H9 (cell line): ENCODE measurements at regions not wholly inside any gene's neighbourhood (a gene's known extent, or its start where the extent isn't known, plus 50 kb on each side); places are given as distances from the start of the nearest gene placed in this dataset.

Experiments
- DNase-seq: peaks from one replicate; pipeline ENCODE4 v3.0.0-alpha.2; 2017
- H2AFZ ChIP-seq: one replicate; pipeline ENCODE4 v1.6.1; 2013; ENCODE audit warnings: mild to moderate bottlenecking, low read length, control low read depth, moderate library complexity
- H2AK5ac ChIP-seq: 2 replicates; pipeline ENCODE4 v1.6.1; 2013; ENCODE audit warnings: low read length, control low read depth, mixed read lengths; ENCODE audit not compliant: insufficient read length
- H2BK120ac ChIP-seq: one replicate; pipeline ENCODE4 v1.6.1; 2013; ENCODE audit warnings: low read depth, mild to moderate bottlenecking, low read length, control low read depth, inconsistent platforms; ENCODE audit not compliant: poor library complexity, severe bottlenecking
- H2BK12ac ChIP-seq: 2 replicates; pipeline ENCODE4 v1.6.1; 2013; ENCODE audit warnings: low read length, control low read depth, mixed read lengths, low read depth; ENCODE audit not compliant: insufficient read length
- H2BK15ac ChIP-seq: 2 replicates; pipeline ENCODE4 v1.6.1; 2013; ENCODE audit warnings: low read depth, low read length, control low read depth
- H2BK20ac ChIP-seq: one replicate; pipeline ENCODE4 v1.6.1; 2013; ENCODE audit warnings: low read depth, mild to moderate bottlenecking, low read length, control low read depth, inconsistent platforms; ENCODE audit not compliant: poor library complexity, severe bottlenecking
- H2BK5ac ChIP-seq: 2 replicates; pipeline ENCODE4 v1.6.1; 2013; ENCODE audit warnings: low read length, control low read depth, mixed read lengths; ENCODE audit not compliant: insufficient read length
- H3K14ac ChIP-seq: 2 replicates; pipeline ENCODE4 v1.6.1; 2013; ENCODE audit warnings: low read length, control low read depth; ENCODE audit not compliant: insufficient read depth
- H3K18ac ChIP-seq: 2 replicates; pipeline ENCODE4 v1.6.1; 2013; ENCODE audit warnings: low read depth, mild to moderate bottlenecking, mixed read lengths, low read length, control low read depth; ENCODE audit not compliant: insufficient read length
- H3K23ac ChIP-seq: 2 replicates; pipeline ENCODE4 v1.6.1; 2013; ENCODE audit warnings: low read length, control low read depth, mixed read lengths, low read depth; ENCODE audit not compliant: insufficient read length
- H3K23me2 ChIP-seq: 2 replicates; pipeline ENCODE4 v1.6.1; 2013; ENCODE audit warnings: low read depth, mild to moderate bottlenecking, mixed read lengths, low read length, control low read depth; ENCODE audit not compliant: insufficient read length, poor library complexity, severe bottlenecking
- H3K27ac ChIP-seq: 2 replicates; pipeline ENCODE4 v1.5.1; 2013; ENCODE audit warnings: low read length, control low read depth, mixed read lengths, low read depth; ENCODE audit not compliant: insufficient read length
- H3K27me3 ChIP-seq: 2 replicates; pipeline ENCODE4 v1.6.1; 2013; ENCODE audit warnings: low read length, control low read depth, inconsistent platforms; ENCODE audit not compliant: insufficient read depth
- H3K4ac ChIP-seq: 2 replicates; pipeline ENCODE4 v1.6.1; 2013; ENCODE audit warnings: low read depth, mild to moderate bottlenecking, control low read depth, inconsistent platforms, low read length, moderate library complexity
- H3K4me1 ChIP-seq: 2 replicates; pipeline ENCODE4 v1.6.1; 2013; ENCODE audit warnings: low read length, control low read depth, inconsistent platforms; ENCODE audit not compliant: insufficient read depth
- H3K4me2 ChIP-seq: 2 replicates; pipeline ENCODE4 v1.6.1; 2013; ENCODE audit warnings: low read length, control low read depth, mixed read lengths; ENCODE audit not compliant: insufficient read length, insufficient read depth
- H3K56ac ChIP-seq: 2 replicates; pipeline ENCODE4 v1.6.1; 2013; ENCODE audit warnings: low read depth, mild to moderate bottlenecking, mixed read lengths, low read length, control low read depth; ENCODE audit not compliant: insufficient read length
- H3K79me1 ChIP-seq: 2 replicates; pipeline ENCODE4 v1.6.1; 2013; ENCODE audit warnings: low read depth, mild to moderate bottlenecking, moderate library complexity, low read length, control low read depth, inconsistent platforms; ENCODE audit not compliant: insufficient read depth, poor library complexity, severe bottlenecking
- H3K79me2 ChIP-seq: 2 replicates; pipeline ENCODE4 v1.6.1; 2013; ENCODE audit warnings: low read length, control low read depth, inconsistent platforms; ENCODE audit not compliant: insufficient read depth
- H3K9ac ChIP-seq: 2 replicates; pipeline ENCODE4 v1.6.1; 2013; ENCODE audit warnings: low read length, control low read depth, mixed read lengths; ENCODE audit not compliant: insufficient read length; ENCODE audit errors: extremely low read depth
- H3K9me3 ChIP-seq: one replicate; pipeline ENCODE4 v1.6.1; 2013; ENCODE audit warnings: low read depth, low read length, inconsistent platforms; ENCODE audit not compliant: control insufficient read depth
- H3T11ph ChIP-seq: one replicate; pipeline ENCODE4 v1.6.1; 2013; ENCODE audit warnings: mild to moderate bottlenecking, low read length, control low read depth, inconsistent platforms
- H4K20me1 ChIP-seq: one replicate; pipeline ENCODE4 v1.6.1; 2013; ENCODE audit not compliant: control insufficient read depth, insufficient read length, insufficient read depth
- H4K5ac ChIP-seq: 2 replicates; pipeline ENCODE4 v1.6.1; 2013; ENCODE audit warnings: low read depth, mild to moderate bottlenecking, mixed read lengths, low read length, control low read depth; ENCODE audit not compliant: insufficient read length
- H4K8ac ChIP-seq: replicated peaks from 2 replicates; pipeline ENCODE4 v1.6.1; 2013; ENCODE audit warnings: low read length, control low read depth, mixed read lengths, low read depth; ENCODE audit not compliant: insufficient read length
- H4K91ac ChIP-seq: 2 replicates; pipeline ENCODE4 v1.6.1; 2013; ENCODE audit warnings: low read depth, mild to moderate bottlenecking, moderate library complexity, mixed read lengths, low read length, control low read depth; ENCODE audit not compliant: insufficient read length
- H3K27ac Mint-ChIP-seq, 3 experiments: 2 replicates in 2 of 3; 3 replicates in 1 of 3; pipeline ENCODE4 v1.8.0; 2020 to 2021; ENCODE audit warnings: mixed read lengths in 3 of 3, mild to moderate bottlenecking in 1 of 3, moderate library complexity in 1 of 3
- H3K27me3 Mint-ChIP-seq: 2 replicates; pipeline ENCODE4 v1.8.0; 2021; ENCODE audit warnings: low read depth, mild to moderate bottlenecking, moderate library complexity, mixed read lengths
- H3K36me3 Mint-ChIP-seq, 3 experiments: 2 replicates in 2 of 3; 3 replicates in 1 of 3; pipeline ENCODE4 v1.8.0; 2020 to 2021; ENCODE audit warnings: low read depth in 3 of 3, mixed read lengths in 3 of 3; ENCODE audit not compliant: insufficient read depth in 1 of 3
- H3K4me1 Mint-ChIP-seq, 2 experiments: 2 replicates each; pipeline ENCODE4 v1.8.0; 2020; ENCODE audit warnings: mixed read lengths in 2 of 2
- H3K4me3 Mint-ChIP-seq, 2 experiments: 2 replicates in 1 of 2; 3 replicates in 1 of 2; pipeline ENCODE4 v1.8.0; 2020 to 2021; ENCODE audit warnings: mild to moderate bottlenecking in 2 of 2, mixed read lengths in 2 of 2, moderate library complexity in 1 of 2
- H3K9me3 Mint-ChIP-seq, 2 experiments: 2 replicates in 1 of 2; 3 replicates in 1 of 2; pipeline ENCODE4 v1.8.0; 2020; ENCODE audit warnings: mild to moderate bottlenecking in 2 of 2, mixed read lengths in 2 of 2, moderate library complexity in 1 of 2
- CTCF ChIP-seq: fragments of 200-600 bp; sonication (generic); conservative IDR thresholded peaks from 3 replicates; pipeline ENCODE4 v1.8.0; 2021; ENCODE audit warnings: antibody characterized with exemption, mild to moderate bottlenecking
- WGBS: extraction: QIAGEN DNeasy Blood & Tissue Kit; methylation state at CpG from one replicate; pipeline ENCODE4 v1.1.7; 2013; ENCODE audit warnings: missing lambda C conversion rate, low lambda C conversion rate, mixed read lengths; ENCODE audit not compliant: insufficient read length; ENCODE audit errors: extremely low coverage; 5-methylcytosine and 5-hydroxymethylcytosine counted together

GRCh38 chr19:20471431-20471830 lies 94.2 kb downstream of the ZNF737 start:
- Histone ChIP-seq H3K23ac (no peak overlapping the region), H3K4me1 (no peaks in the 10 kb centered on the region), H2BK12ac (no peak overlapping the region), H3K18ac (no peak overlapping the region), H3K9me3 (no peaks in the 10 kb centered on the region), H3T11ph (no peak overlapping the region), H3K56ac (no peak overlapping the region), H3K27ac (no peak overlapping the region), H2BK120ac (no peak overlapping the region), H3K79me1 (no peaks in the 10 kb centered on the region), H2AK5ac (no peak overlapping the region), H3K14ac (no peak overlapping the region), H3K23me2 (no peaks in the 10 kb centered on the region), H3K9ac (no peak overlapping the region), H3K4me2 (no peak overlapping the region), H2AFZ (no peak overlapping the region), H2BK15ac (no peak overlapping the region), H4K91ac (no peak overlapping the region), H4K5ac (no peak overlapping the region), H4K20me1 (no peaks in the 10 kb centered on the region), H4K8ac (no peak overlapping the region), H2BK5ac (no peak overlapping the region), H3K27me3 (no peaks in the 10 kb centered on the region), H3K79me2 (no peaks in the 10 kb centered on the region), H3K4ac (no peak overlapping the region), H2BK20ac (no peak overlapping the region)
- peaks cover 0 to 17% of the 10 kb centered on the region in 2 experiments; a peak in 4 of 5 replicates for H3K9me3 Mint-ChIP-seq
- no CpG with 5 or more reads among the region's 4 CpGs for WGBS
- no peak for TF ChIP-seq CTCF
- H3K27ac Mint-ChIP-seq = no peak overlapping the region
- no peaks in the 10 kb centered on the region; a peak in 2 of 7 replicates for H3K36me3 Mint-ChIP-seq
- no peak for DNase-seq
- no peak overlapping the region for H3K4me3 Mint-ChIP-seq
- H3K27me3 Mint-ChIP-seq = peaks cover 1% of the 10 kb centered on the region
- H3K4me1 Mint-ChIP-seq = peaks cover 8% of the 10 kb centered on the region in 2 experiments
